WTC11 (cell line): ENCODE measurements at regions not wholly inside any gene's neighbourhood (a gene's known extent, or its start where the extent isn't known, plus 50 kb on each side); places are given as distances from the start of the nearest gene placed in this dataset.

Source experiments
- ATAC-seq: fragments of 200-7000 bp; cut with Tn5 transposase; 2 replicates; pipeline ENCODE4 v1.10.0; 2021; ENCODE audit warnings: mild to moderate bottlenecking, moderate library complexity
- CTCF ChIA-PET: fragments of 300-600 bp; sonication (Branson Sonifier 250); formaldehyde crosslinking; loops from one replicate; lab custom pipeline; 2021; ENCODE audit warnings: antibody characterized with exemption; lab: Charles Lee
- POLR2A ChIA-PET: fragments of 350-600 bp; sonication (Branson Sonifier 250); formaldehyde crosslinking; loops from one replicate; lab custom pipeline; 2021; ENCODE audit warnings: antibody characterized with exemption; lab: Charles Lee
- DNase-seq: peaks from one replicate; pipeline ENCODE4 v3.0.0; 2021; ENCODE audit warnings: low spot score
- H3K27ac Mint-ChIP-seq: 2 replicates; pipeline ENCODE4 v1.8.0; 2021; ENCODE audit warnings: mixed read lengths
- H3K27me3 Mint-ChIP-seq: 2 replicates; pipeline ENCODE4 v1.8.0; 2021; ENCODE audit warnings: low read depth, mild to moderate bottlenecking, moderate library complexity, mixed read lengths
- H3K36me3 Mint-ChIP-seq: 2 replicates; pipeline ENCODE4 v1.8.0; 2021; ENCODE audit warnings: mixed read lengths
- H3K4me1 Mint-ChIP-seq: 2 replicates; pipeline ENCODE4 v1.8.0; 2022; ENCODE audit warnings: mixed read lengths
- H3K4me3 Mint-ChIP-seq: 2 replicates; pipeline ENCODE4 v1.8.0; 2021; ENCODE audit warnings: mild to moderate bottlenecking, moderate library complexity, mixed read lengths
- H3K9me3 Mint-ChIP-seq: 2 replicates; pipeline ENCODE4 v1.8.0; 2021; ENCODE audit warnings: mixed read lengths
- CREB1 ChIP-seq: sonication (generic); formaldehyde crosslinking; IDR thresholded peaks from 2 replicates; pipeline ENCODE4 v1.8.0; 2023; ENCODE audit warnings: mild to moderate bottlenecking, missing genetic modification reagents
- ELF4 ChIP-seq: sonication (generic); formaldehyde crosslinking; IDR thresholded peaks from 2 replicates; pipeline ENCODE4 v1.8.1; 2022; ENCODE audit warnings: low read depth, mild to moderate bottlenecking, moderate library complexity, missing genetic modification reagents
- ESRRA ChIP-seq: sonication (generic); formaldehyde crosslinking; IDR thresholded peaks from 2 replicates; pipeline ENCODE4 v1.8.1; 2022; ENCODE audit warnings: mild to moderate bottlenecking, missing genetic modification reagents, borderline replicate concordance
- FOXP1 ChIP-seq: sonication (generic); formaldehyde crosslinking; IDR thresholded peaks from 2 replicates; pipeline ENCODE4 v1.8.0; 2022; ENCODE audit warnings: missing genetic modification reagents, mild to moderate bottlenecking, moderate library complexity, borderline replicate concordance
- IRF2 ChIP-seq: sonication (generic); formaldehyde crosslinking; IDR thresholded peaks from 2 replicates; pipeline ENCODE4 v1.8.0; 2022; ENCODE audit warnings: low read depth, missing genetic modification reagents, borderline replicate concordance
- NFYB ChIP-seq: sonication (generic); formaldehyde crosslinking; conservative IDR thresholded peaks from 2 replicates; pipeline ENCODE4 v1.8.0; 2022; ENCODE audit warnings: low read depth, missing genetic modification reagents
- NR3C1 ChIP-seq: sonication (generic); formaldehyde crosslinking; conservative IDR thresholded peaks from 2 replicates; pipeline ENCODE4 v1.8.1; 2023; ENCODE audit warnings: low read depth, mild to moderate bottlenecking, missing genetic modification reagents
- TCF7 ChIP-seq: sonication (generic); formaldehyde crosslinking; IDR thresholded peaks from 2 replicates; pipeline ENCODE4 v1.8.0; 2022; ENCODE audit warnings: mild to moderate bottlenecking, low read depth, missing genetic modification reagents, moderate library complexity
- TEAD4 ChIP-seq: sonication (generic); formaldehyde crosslinking; IDR thresholded peaks from 2 replicates; pipeline ENCODE4 v1.8.0; 2022; ENCODE audit warnings: mild to moderate bottlenecking, missing genetic modification reagents
- ZNF138 ChIP-seq: sonication (generic); formaldehyde crosslinking; conservative IDR thresholded peaks from 2 replicates; pipeline ENCODE4 v1.8.1; 2022; ENCODE audit warnings: mild to moderate bottlenecking, moderate library complexity, missing genetic modification reagents
- ZNF219 ChIP-seq: sonication (generic); formaldehyde crosslinking; IDR thresholded peaks from 2 replicates; pipeline ENCODE4 v1.8.0; 2023; ENCODE audit warnings: missing genetic modification reagents, mild to moderate bottlenecking, borderline replicate concordance
- ZNF671 ChIP-seq: fragments of 250-450 bp; sonication (Bioruptor Pico); IDR thresholded peaks from 2 replicates; pipeline ENCODE4 v1.8.0; 2021; ENCODE audit warnings: mild to moderate bottlenecking
- TF ChIP-seq, protein P1 (sequence below): fragments of 250-450 bp; sonication (Bioruptor Pico); IDR thresholded peaks from 2 replicates; pipeline ENCODE4 v1.9.0; 2021; ENCODE audit warnings: mild to moderate bottlenecking, borderline replicate concordance
- TF ChIP-seq, protein P2 (sequence below): sonication (generic); formaldehyde crosslinking; IDR thresholded peaks from 2 replicates; pipeline ENCODE4 v1.8.0; 2022; ENCODE audit warnings: mild to moderate bottlenecking, missing genetic modification reagents
- TF ChIP-seq, protein P3 (sequence below): sonication (generic); formaldehyde crosslinking; IDR thresholded peaks from 2 replicates; pipeline ENCODE4 v1.8.0; 2023; ENCODE audit warnings: missing genetic modification reagents, mild to moderate bottlenecking, borderline replicate concordance
- TF ChIP-seq, protein P4 (sequence below): sonication (generic); formaldehyde crosslinking; IDR thresholded peaks from 2 replicates; pipeline ENCODE4 v1.8.1; 2023; ENCODE audit warnings: mild to moderate bottlenecking, missing genetic modification reagents, moderate library complexity
- TF ChIP-seq, protein P5 (sequence below): sonication (generic); formaldehyde crosslinking; conservative IDR thresholded peaks from 2 replicates; pipeline ENCODE4 v1.8.1; 2022; ENCODE audit warnings: mild to moderate bottlenecking, missing genetic modification reagents
- TF ChIP-seq, protein P6 (sequence below): sonication (generic); formaldehyde crosslinking; IDR thresholded peaks from 2 replicates; pipeline ENCODE4 v1.8.1; 2022; ENCODE audit warnings: mild to moderate bottlenecking, missing genetic modification reagents, moderate library complexity, borderline replicate concordance
- TF ChIP-seq, protein P7 (sequence below): fragments of 250-450 bp; sonication (Bioruptor Pico); IDR thresholded peaks from 2 replicates; pipeline ENCODE4 v1.9.0; 2021; ENCODE audit warnings: moderate library complexity, mild to moderate bottlenecking, inconsistent platforms, borderline replicate concordance

DNA sequence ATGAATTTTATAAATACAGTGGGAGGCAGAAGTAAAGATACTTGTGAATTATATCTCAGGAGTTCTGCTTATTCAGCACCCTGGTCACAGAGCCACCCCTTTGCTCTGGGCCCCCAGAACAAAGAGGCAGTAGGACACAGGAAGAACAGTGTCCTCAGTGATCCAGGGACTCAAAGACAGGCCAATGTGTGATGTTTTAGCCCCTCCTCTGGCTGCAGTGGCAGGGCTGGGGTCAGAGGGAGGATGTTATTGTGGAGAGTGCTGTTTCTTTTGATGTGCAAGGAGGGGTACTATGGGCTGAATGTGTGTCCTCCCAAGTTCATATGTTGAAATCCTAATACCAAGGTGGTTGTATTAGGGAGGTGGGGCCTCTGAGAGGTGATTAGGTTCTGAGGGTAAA is 74.1 kb upstream of the MAP3K7 start:
- Mint-ChIP-seq H3K27me3 (no peaks in the 10 kb centered on the region), H3K36me3 (peaks cover 34% of the 10 kb centered on the region), H3K27ac (no peak overlapping the region), H3K4me3 (no peak overlapping the region), H3K9me3 (peaks cover 47% of the 10 kb centered on the region), H3K4me1 (peaks cover 6% of the 10 kb centered on the region)
- no peak for DNase-seq
- peak; percentile 46; the same call in 1 of the 2 replicates for ATAC-seq
- CTCF ChIA-PET, result no interaction called here
- POLR2A ChIA-PET, result no interaction called here
- TF ChIP-seq, protein P1, sequence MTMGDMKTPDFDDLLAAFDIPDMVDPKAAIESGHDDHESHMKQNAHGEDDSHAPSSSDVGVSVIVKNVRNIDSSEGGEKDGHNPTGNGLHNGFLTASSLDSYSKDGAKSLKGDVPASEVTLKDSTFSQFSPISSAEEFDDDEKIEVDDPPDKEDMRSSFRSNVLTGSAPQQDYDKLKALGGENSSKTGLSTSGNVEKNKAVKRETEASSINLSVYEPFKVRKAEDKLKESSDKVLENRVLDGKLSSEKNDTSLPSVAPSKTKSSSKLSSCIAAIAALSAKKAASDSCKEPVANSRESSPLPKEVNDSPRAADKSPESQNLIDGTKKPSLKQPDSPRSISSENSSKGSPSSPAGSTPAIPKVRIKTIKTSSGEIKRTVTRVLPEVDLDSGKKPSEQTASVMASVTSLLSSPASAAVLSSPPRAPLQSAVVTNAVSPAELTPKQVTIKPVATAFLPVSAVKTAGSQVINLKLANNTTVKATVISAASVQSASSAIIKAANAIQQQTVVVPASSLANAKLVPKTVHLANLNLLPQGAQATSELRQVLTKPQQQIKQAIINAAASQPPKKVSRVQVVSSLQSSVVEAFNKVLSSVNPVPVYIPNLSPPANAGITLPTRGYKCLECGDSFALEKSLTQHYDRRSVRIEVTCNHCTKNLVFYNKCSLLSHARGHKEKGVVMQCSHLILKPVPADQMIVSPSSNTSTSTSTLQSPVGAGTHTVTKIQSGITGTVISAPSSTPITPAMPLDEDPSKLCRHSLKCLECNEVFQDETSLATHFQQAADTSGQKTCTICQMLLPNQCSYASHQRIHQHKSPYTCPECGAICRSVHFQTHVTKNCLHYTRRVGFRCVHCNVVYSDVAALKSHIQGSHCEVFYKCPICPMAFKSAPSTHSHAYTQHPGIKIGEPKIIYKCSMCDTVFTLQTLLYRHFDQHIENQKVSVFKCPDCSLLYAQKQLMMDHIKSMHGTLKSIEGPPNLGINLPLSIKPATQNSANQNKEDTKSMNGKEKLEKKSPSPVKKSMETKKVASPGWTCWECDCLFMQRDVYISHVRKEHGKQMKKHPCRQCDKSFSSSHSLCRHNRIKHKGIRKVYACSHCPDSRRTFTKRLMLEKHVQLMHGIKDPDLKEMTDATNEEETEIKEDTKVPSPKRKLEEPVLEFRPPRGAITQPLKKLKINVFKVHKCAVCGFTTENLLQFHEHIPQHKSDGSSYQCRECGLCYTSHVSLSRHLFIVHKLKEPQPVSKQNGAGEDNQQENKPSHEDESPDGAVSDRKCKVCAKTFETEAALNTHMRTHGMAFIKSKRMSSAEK (CRISPR knock-in tag), result no peak
- TF ChIP-seq TCF7 (CRISPR knock-in tag), result no peak
- no peak for TF ChIP-seq FOXP1 (CRISPR knock-in tag)
- TF ChIP-seq ELF4 (CRISPR knock-in tag), result no peak
- TF ChIP-seq, protein P2, sequence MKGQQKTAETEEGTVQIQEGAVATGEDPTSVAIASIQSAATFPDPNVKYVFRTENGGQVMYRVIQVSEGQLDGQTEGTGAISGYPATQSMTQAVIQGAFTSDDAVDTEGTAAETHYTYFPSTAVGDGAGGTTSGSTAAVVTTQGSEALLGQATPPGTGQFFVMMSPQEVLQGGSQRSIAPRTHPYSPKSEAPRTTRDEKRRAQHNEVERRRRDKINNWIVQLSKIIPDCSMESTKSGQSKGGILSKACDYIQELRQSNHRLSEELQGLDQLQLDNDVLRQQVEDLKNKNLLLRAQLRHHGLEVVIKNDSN (CRISPR knock-in tag), result no peak
- TF ChIP-seq NR3C1 (CRISPR knock-in tag), result no peak
- TF ChIP-seq, protein P3, sequence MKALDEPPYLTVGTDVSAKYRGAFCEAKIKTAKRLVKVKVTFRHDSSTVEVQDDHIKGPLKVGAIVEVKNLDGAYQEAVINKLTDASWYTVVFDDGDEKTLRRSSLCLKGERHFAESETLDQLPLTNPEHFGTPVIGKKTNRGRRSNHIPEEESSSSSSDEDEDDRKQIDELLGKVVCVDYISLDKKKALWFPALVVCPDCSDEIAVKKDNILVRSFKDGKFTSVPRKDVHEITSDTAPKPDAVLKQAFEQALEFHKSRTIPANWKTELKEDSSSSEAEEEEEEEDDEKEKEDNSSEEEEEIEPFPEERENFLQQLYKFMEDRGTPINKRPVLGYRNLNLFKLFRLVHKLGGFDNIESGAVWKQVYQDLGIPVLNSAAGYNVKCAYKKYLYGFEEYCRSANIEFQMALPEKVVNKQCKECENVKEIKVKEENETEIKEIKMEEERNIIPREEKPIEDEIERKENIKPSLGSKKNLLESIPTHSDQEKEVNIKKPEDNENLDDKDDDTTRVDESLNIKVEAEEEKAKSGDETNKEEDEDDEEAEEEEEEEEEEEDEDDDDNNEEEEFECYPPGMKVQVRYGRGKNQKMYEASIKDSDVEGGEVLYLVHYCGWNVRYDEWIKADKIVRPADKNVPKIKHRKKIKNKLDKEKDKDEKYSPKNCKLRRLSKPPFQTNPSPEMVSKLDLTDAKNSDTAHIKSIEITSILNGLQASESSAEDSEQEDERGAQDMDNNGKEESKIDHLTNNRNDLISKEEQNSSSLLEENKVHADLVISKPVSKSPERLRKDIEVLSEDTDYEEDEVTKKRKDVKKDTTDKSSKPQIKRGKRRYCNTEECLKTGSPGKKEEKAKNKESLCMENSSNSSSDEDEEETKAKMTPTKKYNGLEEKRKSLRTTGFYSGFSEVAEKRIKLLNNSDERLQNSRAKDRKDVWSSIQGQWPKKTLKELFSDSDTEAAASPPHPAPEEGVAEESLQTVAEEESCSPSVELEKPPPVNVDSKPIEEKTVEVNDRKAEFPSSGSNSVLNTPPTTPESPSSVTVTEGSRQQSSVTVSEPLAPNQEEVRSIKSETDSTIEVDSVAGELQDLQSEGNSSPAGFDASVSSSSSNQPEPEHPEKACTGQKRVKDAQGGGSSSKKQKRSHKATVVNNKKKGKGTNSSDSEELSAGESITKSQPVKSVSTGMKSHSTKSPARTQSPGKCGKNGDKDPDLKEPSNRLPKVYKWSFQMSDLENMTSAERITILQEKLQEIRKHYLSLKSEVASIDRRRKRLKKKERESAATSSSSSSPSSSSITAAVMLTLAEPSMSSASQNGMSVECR (CRISPR knock-in tag), result no peak
- TF ChIP-seq ZNF671 (CRISPR knock-in tag), result no peak
- TF ChIP-seq CREB1 (CRISPR knock-in tag), result no peak
- TF ChIP-seq TEAD4, result no peak
- no peak for TF ChIP-seq NFYB (CRISPR knock-in tag)
- TF ChIP-seq ZNF219 (CRISPR knock-in tag), result no peak
- TF ChIP-seq, protein P4, sequence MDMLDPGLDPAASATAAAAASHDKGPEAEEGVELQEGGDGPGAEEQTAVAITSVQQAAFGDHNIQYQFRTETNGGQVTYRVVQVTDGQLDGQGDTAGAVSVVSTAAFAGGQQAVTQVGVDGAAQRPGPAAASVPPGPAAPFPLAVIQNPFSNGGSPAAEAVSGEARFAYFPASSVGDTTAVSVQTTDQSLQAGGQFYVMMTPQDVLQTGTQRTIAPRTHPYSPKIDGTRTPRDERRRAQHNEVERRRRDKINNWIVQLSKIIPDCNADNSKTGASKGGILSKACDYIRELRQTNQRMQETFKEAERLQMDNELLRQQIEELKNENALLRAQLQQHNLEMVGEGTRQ (CRISPR knock-in tag), result no peak
- TF ChIP-seq, protein P5, sequence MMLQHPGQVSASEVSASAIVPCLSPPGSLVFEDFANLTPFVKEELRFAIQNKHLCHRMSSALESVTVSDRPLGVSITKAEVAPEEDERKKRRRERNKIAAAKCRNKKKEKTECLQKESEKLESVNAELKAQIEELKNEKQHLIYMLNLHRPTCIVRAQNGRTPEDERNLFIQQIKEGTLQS, result no peak
- no peak for TF ChIP-seq ESRRA (CRISPR knock-in tag)
- no peak for TF ChIP-seq IRF2 (CRISPR knock-in tag)
- TF ChIP-seq, protein P6, sequence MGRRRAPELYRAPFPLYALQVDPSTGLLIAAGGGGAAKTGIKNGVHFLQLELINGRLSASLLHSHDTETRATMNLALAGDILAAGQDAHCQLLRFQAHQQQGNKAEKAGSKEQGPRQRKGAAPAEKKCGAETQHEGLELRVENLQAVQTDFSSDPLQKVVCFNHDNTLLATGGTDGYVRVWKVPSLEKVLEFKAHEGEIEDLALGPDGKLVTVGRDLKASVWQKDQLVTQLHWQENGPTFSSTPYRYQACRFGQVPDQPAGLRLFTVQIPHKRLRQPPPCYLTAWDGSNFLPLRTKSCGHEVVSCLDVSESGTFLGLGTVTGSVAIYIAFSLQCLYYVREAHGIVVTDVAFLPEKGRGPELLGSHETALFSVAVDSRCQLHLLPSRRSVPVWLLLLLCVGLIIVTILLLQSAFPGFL, result no peak
- TF ChIP-seq, protein P7, sequence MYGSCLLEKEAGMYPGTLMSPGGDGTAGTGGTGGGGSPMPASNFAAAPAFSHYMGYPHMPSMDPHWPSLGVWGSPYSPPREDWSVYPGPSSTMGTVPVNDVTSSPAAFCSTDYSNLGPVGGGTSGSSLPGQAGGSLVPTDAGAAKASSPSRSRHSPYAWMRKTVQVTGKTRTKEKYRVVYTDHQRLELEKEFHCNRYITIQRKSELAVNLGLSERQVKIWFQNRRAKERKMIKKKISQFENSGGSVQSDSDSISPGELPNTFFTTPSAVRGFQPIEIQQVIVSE (CRISPR knock-in tag), result no peak
- TF ChIP-seq ZNF138 (CRISPR knock-in tag), result no peak
